SK-N-SH (cell line): ENCODE measurements at regions not wholly inside any gene's neighbourhood (a gene's known extent, or its start where the extent isn't known, plus 50 kb on each side); places are given as distances from the start of the nearest gene placed in this dataset.

Source experiments
- CTCF ChIA-PET: fragments of 300-600, 350-600 bp; formaldehyde crosslinking; extraction: SDS; loops from one replicate; lab custom pipeline; 2021; lab: Yijun Ruan, JAX
- POLR2A ChIA-PET: fragments of 350-600 bp; sonication (Branson Sonifier 250); formaldehyde crosslinking; extraction: SDS; loops from one replicate; lab custom pipeline; 2020; ENCODE audit warnings: antibody characterized with exemption, inconsistent platforms; lab: Yijun Ruan, JAX
- DNase-seq: peaks from one replicate; pipeline ENCODE4 v3.0.0; 2012
- H2AFZ ChIP-seq: fragments of 200-600 bp; sonication (generic); 2 replicates; pipeline ENCODE4 v1.8.1; 2016; ENCODE audit warnings: antibody characterized with exemption, mild to moderate bottlenecking, low read depth
- H3F3A ChIP-seq: fragments of 200-600 bp; sonication (generic); replicated peaks from 2 replicates; pipeline ENCODE3; 2016; ENCODE audit warnings: antibody characterized with exemption, mild to moderate bottlenecking; ENCODE audit not compliant: insufficient read depth
- H3K27ac ChIP-seq, 2 experiments: fragments of 200-500 bp in 1 of 2; fragments of 200-600 bp in 1 of 2; sonication (Bioruptor generic) in 1 of 2; sonication (generic), shearing (Covaris generic) in 1 of 2; 2 replicates each; pipeline versions ENCODE4 v1.5.1 to v1.6.1; 2014 to 2016; ENCODE audit warnings: low read depth in 2 of 2, inconsistent platforms in 1 of 2, low read length in 1 of 2, mild to moderate bottlenecking in 1 of 2, mixed read lengths in 1 of 2
- H3K27me3 ChIP-seq: fragments of 200-600 bp; sonication (generic), shearing (Covaris generic); 2 replicates; pipeline ENCODE4 v1.6.1; 2016; ENCODE audit warnings: mixed run types; ENCODE audit not compliant: insufficient read depth
- H3K36me3 ChIP-seq, 2 experiments: fragments of 200-500 bp in 1 of 2; fragments of 200-600 bp in 1 of 2; sonication (Bioruptor generic) in 1 of 2; sonication (generic) in 1 of 2; replicated peaks in 1 of 2; 2 replicates each; pipeline versions ENCODE3 to v1.5.1; 2014 to 2016; ENCODE audit warnings: low read length in 1 of 2, mild to moderate bottlenecking in 1 of 2; ENCODE audit not compliant: insufficient read depth in 2 of 2, control insufficient read depth in 1 of 2
- H3K4me1 ChIP-seq, 2 experiments: fragments of 200-500 bp in 1 of 2; fragments of 200-600 bp in 1 of 2; sonication (Bioruptor generic) in 1 of 2; sonication (generic), shearing (Covaris generic) in 1 of 2; 2 replicates each; pipeline versions ENCODE4 v1.5.1 to v1.6.1; 2014 to 2016; ENCODE audit warnings: low read depth in 1 of 2, low read length in 1 of 2, mixed run types in 1 of 2; ENCODE audit not compliant: insufficient read depth in 2 of 2, control insufficient read depth in 1 of 2
- H3K4me2 ChIP-seq: fragments of 200-600 bp; sonication (generic), shearing (Covaris generic); 2 replicates; pipeline ENCODE4 v1.6.1; 2017; ENCODE audit warnings: mixed run types
- H3K4me3 ChIP-seq, 2 experiments: fragments of 200-500 bp in 1 of 2; fragments of 200-600 bp in 1 of 2; sonication (Bioruptor generic) in 1 of 2; sonication (generic), shearing (Covaris generic) in 1 of 2; 2 replicates each; pipeline versions ENCODE4 v1.5.1 to v1.8.1; 2014 to 2016; ENCODE audit warnings: low read depth in 2 of 2, inconsistent platforms in 1 of 2, low read length in 1 of 2, mild to moderate bottlenecking in 1 of 2, mixed read lengths in 1 of 2, moderate library complexity in 1 of 2
- H3K79me2 ChIP-seq: fragments of 200-600 bp; sonication (generic); 2 replicates; pipeline ENCODE4 v1.8.1; 2017; ENCODE audit warnings: mild to moderate bottlenecking; ENCODE audit not compliant: insufficient read depth
- H3K9ac ChIP-seq: fragments of 200-600 bp; sonication (generic); 2 replicates; pipeline ENCODE4 v1.6.1; 2017; ENCODE audit warnings: mixed run types
- H3K9me2 ChIP-seq: fragments of 200-600 bp; sonication (generic); 2 replicates; pipeline ENCODE4 v1.6.1; 2017; ENCODE audit warnings: mixed run types
- H3K9me3 ChIP-seq: fragments of 200-600 bp; sonication (generic); 2 replicates; pipeline ENCODE4 v1.6.1; 2017; ENCODE audit warnings: mixed run types, mild to moderate bottlenecking, moderate library complexity
- H4K20me1 ChIP-seq: fragments of 200-600 bp; sonication (generic); 2 replicates; pipeline ENCODE4 v1.6.1; 2017; ENCODE audit warnings: mild to moderate bottlenecking, mixed run types; ENCODE audit not compliant: insufficient read depth
- CHD2 ChIP-seq: fragments of 150-350 bp; IDR thresholded peaks from 2 replicates; pipeline ENCODE4 v1.6.1; 2018; ENCODE audit warnings: low read length; ENCODE audit not compliant: partially characterized antibody
- CTCF ChIP-seq: fragments of 200-600 bp; sonication (generic); IDR thresholded peaks from 2 replicates; pipeline ENCODE4 v1.6.1; 2017; ENCODE audit warnings: antibody characterized with exemption, mild to moderate bottlenecking, moderate library complexity
- ELF1 ChIP-seq: IDR thresholded peaks from 2 replicates; pipeline ENCODE4 v1.4.0; 2012
- EZH2phosphoT487 ChIP-seq: fragments of 200-600 bp; sonication (generic); IDR thresholded peaks from 2 replicates; pipeline ENCODE4 v1.6.1; 2017; ENCODE audit warnings: low read depth, mixed run types, mild to moderate bottlenecking, antibody characterized with exemption, moderate library complexity, borderline replicate concordance
- FOSL2 ChIP-seq: IDR thresholded peaks from 2 replicates; pipeline ENCODE4 v1.4.0; 2012; ENCODE audit warnings: low read depth, mild to moderate bottlenecking, moderate library complexity, borderline replicate concordance
- FOXJ3 ChIP-seq: sonication (generic); formaldehyde crosslinking; IDR thresholded peaks from 2 replicates; pipeline ENCODE4 v1.5.1; 2020; ENCODE audit warnings: mild to moderate bottlenecking, missing genetic modification reagents
- GATA2 ChIP-seq: sonication (generic); formaldehyde crosslinking; IDR thresholded peaks from 2 replicates; pipeline ENCODE4 v1.5.0; 2020; ENCODE audit warnings: mild to moderate bottlenecking, missing genetic modification reagents
- JUND ChIP-seq: IDR thresholded peaks from 2 replicates; pipeline ENCODE4 v1.4.0; 2012
- MXI1 ChIP-seq: IDR thresholded peaks from 2 replicates; pipeline ENCODE4 v1.6.1; 2012; ENCODE audit warnings: mild to moderate bottlenecking, low read depth, low read length, improper control_type of control experiment
- NRF1 ChIP-seq: IDR thresholded peaks from 2 replicates; pipeline ENCODE4 v1.6.1; 2012; ENCODE audit warnings: low read depth, mild to moderate bottlenecking, low read length
- RCOR1 ChIP-seq: fragments of 150-350 bp; IDR thresholded peaks from 2 replicates; pipeline ENCODE4 v1.6.1; 2017; ENCODE audit warnings: antibody characterized with exemption, low read length
- REST ChIP-seq: IDR thresholded peaks from 2 replicates; pipeline ENCODE4 v1.6.1; 2012; ENCODE audit warnings: mild to moderate bottlenecking, low read depth, low read length, moderate library complexity
- RFX5 ChIP-seq: IDR thresholded peaks from 2 replicates; pipeline ENCODE4 v1.6.1; 2012; ENCODE audit warnings: mild to moderate bottlenecking, improper control_type of control experiment, low read length
- RXRA ChIP-seq: IDR thresholded peaks from 2 replicates; pipeline ENCODE4 v1.4.0; 2012; ENCODE audit warnings: low read depth, mild to moderate bottlenecking, borderline replicate concordance
- USF2 ChIP-seq: fragments of 150-350 bp; IDR thresholded peaks from 2 replicates; pipeline ENCODE4 v1.6.1; 2017; ENCODE audit warnings: antibody characterized with exemption, low read length, low read depth, borderline replicate concordance
- YY1 ChIP-seq: IDR thresholded peaks from 2 replicates; pipeline ENCODE4 v1.4.0; 2012; ENCODE audit warnings: low read depth, mild to moderate bottlenecking
- ZBTB33 ChIP-seq: IDR thresholded peaks from 2 replicates; pipeline ENCODE4 v1.4.0; 2012; ENCODE audit warnings: low read depth, borderline replicate concordance
- WGBS: methylation state at CpG from one replicate; pipeline ENCODE4 v1.1.6; 2017; ENCODE audit warnings: low lambda C conversion rate; 5-methylcytosine and 5-hydroxymethylcytosine counted together
- TF ChIP-seq, protein P1 (sequence below): IDR thresholded peaks from 2 replicates; pipeline ENCODE4 v1.4.0; 2012; ENCODE audit warnings: low read depth

DNA sequence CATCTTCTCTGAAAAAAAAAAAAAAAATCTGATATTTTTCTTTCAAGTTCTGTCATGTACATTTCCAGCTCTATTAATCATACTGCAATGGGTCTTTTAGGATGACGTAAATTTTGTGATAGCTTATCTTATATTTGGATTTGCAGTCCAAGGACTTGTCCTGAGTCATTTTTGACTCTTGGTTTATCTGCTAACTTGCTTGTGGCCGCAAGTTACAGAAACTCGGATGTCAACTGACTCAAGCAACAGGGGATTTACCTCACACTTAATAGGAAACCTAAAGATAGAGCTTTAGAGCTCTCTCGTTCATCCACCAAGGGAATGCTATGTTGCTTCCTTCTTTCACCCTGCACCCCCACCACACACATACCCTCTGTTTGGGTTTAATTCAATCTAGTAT lies 1433.8 kb upstream of the TENM3 start:
- no peak for DNase-seq
- no peak overlapping the region for H3K4me2 ChIP-seq
- no peaks in the 10 kb centered on the region for H3F3A ChIP-seq
- H3K9ac ChIP-seq = no peak overlapping the region
- H3K79me2 ChIP-seq = no peaks in the 10 kb centered on the region
- no peaks in the 10 kb centered on the region for H3K27me3 ChIP-seq
- no peak overlapping the region for H2AFZ ChIP-seq
- no peak overlapping the region for H3K4me3 ChIP-seq
- H4K20me1 ChIP-seq = no peaks in the 10 kb centered on the region
- H3K36me3 ChIP-seq = no peaks in the 10 kb centered on the region
- H3K9me3 ChIP-seq = no peaks in the 10 kb centered on the region
- POLR2A ChIA-PET = no interaction called here
- no peak overlapping the region for H3K27ac ChIP-seq
- no peaks in the 10 kb centered on the region for H3K4me1 ChIP-seq
- no peak for TF ChIP-seq ELF1
- no peak for TF ChIP-seq REST
- no peak for TF ChIP-seq GATA2
- no peak for TF ChIP-seq EZH2phosphoT487
- TF ChIP-seq, all 33 proteins: peak for 0
- WGBS = 35% methylated on average over 4 of the region's 4 CpGs
- H3K9me2 ChIP-seq = no peaks in the 10 kb centered on the region
- CTCF ChIA-PET = interaction anchor here (0.9 to 1.1 kb wide), 2 partner anchors 19 to 144 kb away, joined by 3 to 6 read pairs; no protein-coding TSS in a partner anchor

DNA sequence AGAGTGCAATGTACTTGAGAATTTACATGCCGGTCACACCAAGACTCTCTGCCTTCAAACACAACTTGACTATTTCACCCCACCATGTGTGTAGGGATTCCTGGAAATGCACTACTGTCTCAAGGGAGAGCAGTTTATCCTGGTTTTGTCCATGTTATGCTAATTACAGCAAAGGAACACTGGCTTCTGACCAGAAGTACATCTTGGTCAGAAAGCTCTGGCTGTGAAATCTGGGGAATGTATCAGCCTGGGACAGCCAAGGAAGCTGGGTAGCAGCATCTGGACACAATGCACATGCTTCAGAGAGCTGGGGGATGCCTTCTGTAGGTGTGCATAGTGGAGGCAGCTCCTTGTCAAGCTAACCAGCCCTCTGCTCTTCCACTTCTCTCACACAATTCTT lies 1432.6 kb upstream of the TENM3 start:
- no peaks in the 10 kb centered on the region for H4K20me1 ChIP-seq
- H3K9me2 ChIP-seq = no peaks in the 10 kb centered on the region
- no peaks in the 10 kb centered on the region for H3K9me3 ChIP-seq
- CTCF ChIA-PET = interaction anchor here (0.7 kb wide), 1 partner anchor 137 kb away, joined by 4 read pairs; no protein-coding TSS in a partner anchor
- POLR2A ChIA-PET = no interaction called here
- H3K36me3 ChIP-seq = no peaks in the 10 kb centered on the region
- no peak overlapping the region for H2AFZ ChIP-seq
- H3K4me3 ChIP-seq = no peak overlapping the region
- no peak overlapping the region for H3K4me2 ChIP-seq
- no peaks in the 10 kb centered on the region for H3F3A ChIP-seq
- H3K79me2 ChIP-seq = no peaks in the 10 kb centered on the region
- WGBS = 93% methylated on average over 1 of the region's 1 CpG
- no peaks in the 10 kb centered on the region for H3K4me1 ChIP-seq
- DNase-seq = no peak
- H3K27me3 ChIP-seq = no peaks in the 10 kb centered on the region
- no peak overlapping the region for H3K9ac ChIP-seq
- H3K27ac ChIP-seq = no peak overlapping the region
- TF ChIP-seq, protein P1, sequence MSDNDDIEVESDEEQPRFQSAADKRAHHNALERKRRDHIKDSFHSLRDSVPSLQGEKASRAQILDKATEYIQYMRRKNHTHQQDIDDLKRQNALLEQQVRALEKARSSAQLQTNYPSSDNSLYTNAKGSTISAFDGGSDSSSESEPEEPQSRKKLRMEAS = no peak
- TF ChIP-seq ELF1 = no peak
- no peak for TF ChIP-seq RXRA
- no peak for TF ChIP-seq NRF1
- TF ChIP-seq GATA2 = no peak
- TF ChIP-seq RCOR1 = no peak
- TF ChIP-seq RFX5 = no peak
- TF ChIP-seq ZBTB33 = no peak
- no peak for TF ChIP-seq FOXJ3 (CRISPR knock-in tag)
- no peak for TF ChIP-seq EZH2phosphoT487
- TF ChIP-seq FOSL2 = no peak
- no peak for TF ChIP-seq USF2
- TF ChIP-seq CTCF = no peak
- TF ChIP-seq CHD2 = no peak
- TF ChIP-seq JUND = no peak
- TF ChIP-seq MXI1 = no peak
- TF ChIP-seq YY1 = no peak
